K562 (cell line): ENCODE measurements at regions not wholly inside any gene's neighbourhood (a gene's known extent, or its start where the extent isn't known, plus 50 kb on each side); places are given as distances from the start of the nearest gene placed in this dataset.

Experiments used
- ATAC-seq: fragments of 200-7000 bp; cut with Tn5 transposase; 3 replicates; pipeline ENCODE4 v1.9.1; 2020; ENCODE audit warnings: moderate library complexity
- BruUV-seq: library from RNA; stranded (reverse); fragments of 400-500 nt; replicated peaks from 2 replicates; lab custom pipeline; 2021; lab: Mats Ljungman, UMichigan
- CTCF ChIA-PET: fragments of 300-600 bp; formaldehyde crosslinking; extraction: SDS; loops from one replicate; lab custom pipeline; 2021; ENCODE audit warnings: low intra/inter-chr PET ratio; lab: Yijun Ruan, JAX
- POLR2A ChIA-PET: fragments of 300-600, 350-650 bp; sonication (Branson Sonifier 250); formaldehyde crosslinking; extraction: SDS; loops from one replicate; lab custom pipeline; 2021; ENCODE audit warnings: antibody characterized with exemption, inconsistent platforms; lab: Yijun Ruan, JAX
- DNase-seq, 4 experiments: peaks; one replicate each; pipeline versions ENCODE4 v3.0.0 to v3.0.0-alpha.2; 2011 to 2018; ENCODE audit warnings: low spot score in 3 of 4, mixed read lengths in 3 of 4; ENCODE audit errors: extremely low read depth in 1 of 4
- FAIRE-seq: peaks from 2 replicates; lab custom pipeline; 2011; peaks lifted over from hg19 to GRCh38; lab: Jason Lieb, UNC
- H2AFZ ChIP-seq: 2 replicates; pipeline ENCODE4 v1.6.0; 2011; ENCODE audit warnings: low read depth, low read length, control low read depth, inconsistent platforms
- H3K27ac ChIP-seq: fragments of 200-600 bp; 3 replicates; pipeline ENCODE4 v1.8.0; 2011; ENCODE audit warnings: low read depth, mild to moderate bottlenecking, control low read depth, inconsistent platforms, low read length, moderate library complexity, mixed read lengths; ENCODE audit errors: extremely low read depth
- H3K27me3 ChIP-seq, 2 experiments: fragments of 300-600 bp in 1 of 2; 2 replicates in 1 of 2; 3 replicates in 1 of 2; pipeline versions ENCODE4 v1.6.0 to v1.8.0; 2011; ENCODE audit warnings: inconsistent platforms in 2 of 2, low read length in 2 of 2, mild to moderate bottlenecking in 1 of 2, mixed read lengths in 1 of 2, moderate library complexity in 1 of 2; ENCODE audit not compliant: control insufficient read depth in 2 of 2, insufficient read depth in 2 of 2
- H3K36me3 ChIP-seq: fragments of 300-600 bp; 3 replicates; pipeline ENCODE4 v1.8.0; 2011; ENCODE audit warnings: mild to moderate bottlenecking, low read length, inconsistent platforms; ENCODE audit not compliant: control insufficient read depth, insufficient read depth
- H3K4me1 ChIP-seq, 2 experiments: fragments of 200-600 bp in 1 of 2; replicated peaks in 1 of 2; 2 replicates in 1 of 2; 3 replicates in 1 of 2; pipeline versions ENCODE4 v1.5.1 to v1.8.0; 2011; ENCODE audit warnings: inconsistent platforms in 2 of 2, low read length in 2 of 2, mild to moderate bottlenecking in 1 of 2, mixed read lengths in 1 of 2, moderate library complexity in 1 of 2; ENCODE audit not compliant: control insufficient read depth in 2 of 2, insufficient read depth in 2 of 2
- H3K4me2 ChIP-seq: 2 replicates; pipeline ENCODE4 v1.6.1; 2011; ENCODE audit warnings: low read length, control low read depth, inconsistent platforms, mixed read lengths; ENCODE audit not compliant: insufficient read depth
- H3K4me3 ChIP-seq: fragments of 200-600 bp; sonication (generic), shearing (Covaris generic); 2 replicates; pipeline ENCODE4 v1.5.1; 2016; ENCODE audit warnings: control low read depth, inconsistent platforms
- H3K79me2 ChIP-seq: fragments of 200-600 bp; 3 replicates; pipeline ENCODE4 v1.8.0; 2011; ENCODE audit warnings: low read length, inconsistent platforms; ENCODE audit not compliant: control insufficient read depth, insufficient read depth
- H3K9ac ChIP-seq, 2 experiments: 2 replicates each; pipeline versions ENCODE4 v1.6.0 to v1.6.1; 2011; ENCODE audit warnings: low read depth in 2 of 2, low read length in 2 of 2, control low read depth in 1 of 2, inconsistent platforms in 1 of 2, mild to moderate bottlenecking in 1 of 2, mixed read lengths in 1 of 2; ENCODE audit not compliant: insufficient read depth in 1 of 2
- H3K9me1 ChIP-seq: one replicate; pipeline ENCODE4 v1.6.0; 2011; ENCODE audit warnings: inconsistent platforms, mild to moderate bottlenecking, low read length, moderate library complexity; ENCODE audit not compliant: control insufficient read depth, insufficient read depth
- H3K9me3 ChIP-seq: replicated peaks from 2 replicates; pipeline ENCODE4 v1.5.1; 2011; ENCODE audit warnings: low read depth, low read length, inconsistent platforms; ENCODE audit not compliant: control insufficient read depth, insufficient read depth
- H4K20me1 ChIP-seq: replicated peaks from 2 replicates; pipeline ENCODE4 v1.6.1; 2011; ENCODE audit warnings: low read length, inconsistent platforms, mixed read lengths; ENCODE audit not compliant: control insufficient read depth, insufficient read depth
- ARID4B ChIP-seq: sonication (generic); formaldehyde crosslinking; IDR thresholded peaks from 2 replicates; pipeline ENCODE4 v1.8.0; 2022; ENCODE audit warnings: mild to moderate bottlenecking, missing genetic modification reagents
- BCL6 ChIP-seq: fragments of 250-450 bp; sonication (Bioruptor Pico); IDR thresholded peaks from 2 replicates; pipeline ENCODE4 v1.4.0; 2020
- FOXP1 ChIP-seq: sonication (generic); formaldehyde crosslinking; IDR thresholded peaks from 2 replicates; pipeline ENCODE4 v1.8.0; 2022; ENCODE audit warnings: mild to moderate bottlenecking, missing genetic modification reagents
- MCM7 ChIP-seq, 2 experiments: fragments of 450-650 bp; IDR thresholded peaks; 2 replicates each; pipeline ENCODE4 v1.6.1; 2016 to 2018
- MIER1 ChIP-seq: fragments of 450-650 bp; IDR thresholded peaks from 2 replicates; pipeline ENCODE4 v1.6.1; 2016; ENCODE audit warnings: antibody characterized with exemption, mild to moderate bottlenecking, low read depth
- PBX2 ChIP-seq, 2 experiments: IDR thresholded peaks in 1 of 2; conservative IDR thresholded peaks in 1 of 2; 2 replicates each; pipeline ENCODE4 v1.6.1; 2016; ENCODE audit warnings: low read depth in 2 of 2, mild to moderate bottlenecking in 1 of 2, missing compliant biosample characterization in 1 of 2, missing genetic modification characterization in 1 of 2, moderate library complexity in 1 of 2
- PRPF4 ChIP-seq: fragments of 200-400 bp; formaldehyde crosslinking; IDR thresholded peaks from one replicate; pipeline ENCODE4 v1.6.1; 2017; ENCODE audit warnings: low read length, low read depth, mild to moderate bottlenecking; ENCODE audit not compliant: insufficient read depth, poor library complexity, severe bottlenecking
- RBM22 ChIP-seq: fragments of 200-400 bp; formaldehyde crosslinking; IDR thresholded peaks from 2 replicates; pipeline ENCODE4 v1.6.1; 2018; ENCODE audit warnings: low read length, low read depth; ENCODE audit not compliant: poor library complexity, severe bottlenecking
- SRF ChIP-seq, 2 experiments: fragments of 250-450, 450-650 bp in 1 of 2; sonication (Bioruptor Pico) in 1 of 2; sonication (generic) in 1 of 2; formaldehyde crosslinking; IDR thresholded peaks; 2 replicates each; pipeline versions ENCODE4 v1.5.0 to v1.5.1; 2020 to 2022; ENCODE audit warnings: mild to moderate bottlenecking in 1 of 2, missing genetic modification reagents in 1 of 2
- ZNF140 ChIP-seq: fragments of 250-450 bp; sonication (Bioruptor Pico); IDR thresholded peaks from 2 replicates; pipeline ENCODE4 v1.8.0; 2021; ENCODE audit warnings: moderate library complexity, mild to moderate bottlenecking, inconsistent platforms
- ZNF165 ChIP-seq: fragments of 250-450 bp; sonication (Bioruptor Pico); IDR thresholded peaks from 2 replicates; pipeline ENCODE4 v1.4.0; 2020; ENCODE audit warnings: borderline replicate concordance
- WGBS: fragments of 100-300 bp; shearing (Covaris generic); methylation state at CpG from one replicate; pipeline ENCODE4 v1.1.6; 2016; ENCODE audit warnings: low coverage, mixed read lengths; ENCODE audit not compliant: insufficient coverage; ENCODE audit errors: missing lambda C conversion rate; 5-methylcytosine and 5-hydroxymethylcytosine counted together
- in situ Hi-C: fragments of 300-500 bp; cut with MboI; formaldehyde crosslinking; loops from 4 replicates; pipeline ENCODE4 v1.15.0; 2018; ENCODE audit warnings: inconsistent platforms, mixed read lengths
- intact Hi-C: fragments of 100-400 bp; cut with micrococcal nuclease; formaldehyde crosslinking; loops from 2 replicates; pipeline ENCODE4 v1.14.2; 2022

- no peak for TF ChIP-seq BCL6 (CRISPR knock-in tag)
These were observed 813.2 kb downstream of the BRD1 start (continued) for GRCh38 chr22:49014227-49015201.

GRCh38 chr22:49013707-49014106, 814.0 kb downstream of the BRD1 start:
- ATAC-seq (no peak), FAIRE-seq (no peak), DNase-seq (no peak)
- CTCF ChIA-PET: no interaction called here
- Histone ChIP-seq H3K4me3 (no peak overlapping the region), H3K79me2 (no peaks in the 10 kb centered on the region), H2AFZ (no peak overlapping the region), H3K9me3 (no peaks in the 10 kb centered on the region), H3K9ac (no peak overlapping the region), H3K27ac (no peak overlapping the region), H3K9me1 (no peaks in the 10 kb centered on the region), H4K20me1 (no peaks in the 10 kb centered on the region; the same call in 1 of the 2 replicates), H3K4me2 (no peak overlapping the region), H3K4me1 (no peaks in the 10 kb centered on the region), H3K36me3 (no peaks in the 10 kb centered on the region), H3K27me3 (peaks cover 0 to 51% of the 10 kb centered on the region in 2 experiments; a peak in 2 of 5 replicates)
- in situ Hi-C loops: no loop called here
- intact Hi-C loops: no loop called here
- 0% methylated on average over 9 of the region's 12 CpGs for WGBS
- no TSS peak for BruUV-seq
- POLR2A ChIA-PET: no interaction called here
- no peak for TF ChIP-seq PRPF4
- TF ChIP-seq ZNF165 (CRISPR knock-in tag): no peak
- no peak for TF ChIP-seq MCM7 (IDR thresholded peaks at IDR 0.05)
- TF ChIP-seq SRF (CRISPR knock-in tag; IDR thresholded peaks at IDR 0.05): no peak
- TF ChIP-seq ARID4B (CRISPR knock-in tag): no peak
- TF ChIP-seq ZNF140: no peak
- no peak for TF ChIP-seq RBM22
- TF ChIP-seq FOXP1 (CRISPR knock-in tag): no peak
- no peak for TF ChIP-seq MIER1
- no peak for TF ChIP-seq PBX2 (CRISPR knock-in tag; IDR thresholded peaks at IDR 0.05; ENCODE audit: low read depth)
- TF ChIP-seq PBX2 (tag; conservative IDR thresholded peaks at IDR 0.05; ENCODE audit: low read depth): no peak
